NB4 (cell line): ENCODE measurements at regions not wholly inside any gene's neighbourhood (a gene's known extent, or its start where the extent isn't known, plus 50 kb on each side); places are given as distances from the start of the nearest gene placed in this dataset.

Source experiments
- DNase-seq: peaks from one replicate; pipeline ENCODE4 v3.0.0; 2010; ENCODE audit warnings: low read depth
- H3K4me3 ChIP-seq: one replicate; pipeline ENCODE4 v1.5.1; 2011; ENCODE audit warnings: mild to moderate bottlenecking, low read depth, low read length, moderate library complexity
- CTCF ChIP-seq: IDR thresholded peaks from one replicate; pipeline ENCODE4 v1.5.1; 2012; ENCODE audit warnings: low read depth, low read length
- MYC ChIP-seq: IDR thresholded peaks from 2 replicates; pipeline ENCODE4 v1.6.1; 2011; ENCODE audit warnings: low read depth, low read length
- POLR2A ChIP-seq: IDR thresholded peaks from 2 replicates; pipeline ENCODE4 v1.6.1; 2011; ENCODE audit warnings: mild to moderate bottlenecking; ENCODE audit not compliant: insufficient read length; ENCODE audit errors: extremely low read depth
- TF ChIP-seq, protein P1 (sequence below): IDR thresholded peaks from 2 replicates; pipeline ENCODE4 v1.6.1; 2011; ENCODE audit warnings: low read depth, low read length

DNA sequence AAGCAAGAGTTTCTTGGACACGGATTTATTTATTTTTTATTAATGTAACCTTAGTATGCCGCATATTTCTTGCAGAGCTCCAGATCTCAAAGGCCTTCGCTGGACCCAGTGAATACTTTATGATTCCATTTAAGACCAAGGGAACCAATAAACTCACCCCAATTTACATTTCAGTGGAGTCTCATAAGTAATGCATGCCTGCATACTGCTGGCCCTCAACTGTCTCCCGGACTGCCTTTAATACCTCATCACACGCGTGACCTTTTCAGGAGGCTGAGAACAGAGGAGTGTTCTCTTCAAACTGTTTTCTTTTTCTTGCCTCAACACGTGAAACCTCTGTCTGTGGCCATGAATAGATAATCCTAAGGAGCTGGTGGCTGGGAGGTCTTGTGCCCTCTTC is 240.9 kb downstream of the STIM2 start:
- TF ChIP-seq POLR2A = no peak
- no peak for TF ChIP-seq MYC
- no peak for TF ChIP-seq CTCF
- TF ChIP-seq, protein P1, sequence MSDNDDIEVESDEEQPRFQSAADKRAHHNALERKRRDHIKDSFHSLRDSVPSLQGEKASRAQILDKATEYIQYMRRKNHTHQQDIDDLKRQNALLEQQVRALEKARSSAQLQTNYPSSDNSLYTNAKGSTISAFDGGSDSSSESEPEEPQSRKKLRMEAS = no peak
- no peak overlapping the region for H3K4me3 ChIP-seq
- no peak for DNase-seq

DNA sequence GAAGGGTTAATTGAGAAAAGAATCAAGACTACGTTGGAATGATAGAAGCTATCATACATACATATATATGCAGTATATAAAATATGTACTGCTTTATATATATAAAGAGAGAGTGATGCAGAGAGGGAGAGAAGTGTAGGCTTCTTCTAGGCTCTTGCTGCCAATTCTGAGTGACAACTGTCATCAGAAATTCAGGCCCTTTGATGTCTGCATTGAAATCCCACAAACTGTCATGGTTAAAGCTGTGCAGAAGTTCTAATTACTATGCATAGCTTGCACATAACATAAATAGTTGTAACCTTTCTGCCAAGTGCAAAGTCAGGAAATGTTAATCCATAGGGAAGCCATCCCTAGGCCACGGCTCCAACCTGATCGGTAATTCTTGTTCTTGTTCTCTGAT is 251.0 kb downstream of the STIM2 start:
- TF ChIP-seq CTCF = no peak
- TF ChIP-seq, protein P1 = no peak
- TF ChIP-seq POLR2A = no peak
- TF ChIP-seq MYC = no peak
- H3K4me3 ChIP-seq = no peak overlapping the region
- DNase-seq = no peak

DNA sequence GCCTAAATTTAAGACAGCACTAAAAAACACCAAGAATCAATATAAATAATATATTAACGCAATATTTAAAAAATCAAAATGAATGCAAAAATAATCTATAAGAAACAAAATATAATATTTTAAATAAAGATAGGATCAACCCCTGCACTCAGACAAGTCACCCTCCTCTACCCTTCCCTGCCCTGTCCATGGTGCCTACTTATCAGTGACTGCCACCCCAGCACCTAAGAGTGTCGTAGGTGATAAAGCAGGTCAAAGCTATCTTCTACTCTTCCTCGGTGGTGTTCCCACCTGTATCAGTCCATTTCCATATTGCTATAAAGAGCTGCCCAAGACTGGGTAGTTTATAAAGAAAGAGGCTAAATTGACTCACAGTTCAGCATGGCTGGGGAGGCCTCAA is 251.9 kb downstream of the STIM2 start:
- TF ChIP-seq POLR2A (no peak), MYC (no peak), CTCF (no peak)
- TF ChIP-seq, protein P1 = no peak
- no peak overlapping the region for H3K4me3 ChIP-seq
- DNase-seq = no peak

- TF ChIP-seq, protein P1 = no peak
- TF ChIP-seq POLR2A (no peak), CTCF (no peak), MYC (no peak)
- no peak for DNase-seq
- H3K4me3 ChIP-seq = no peak overlapping the region
Measured at GRCh38 chr4:27115221-27115620, 254.6 kb downstream of the STIM2 start.

DNA sequence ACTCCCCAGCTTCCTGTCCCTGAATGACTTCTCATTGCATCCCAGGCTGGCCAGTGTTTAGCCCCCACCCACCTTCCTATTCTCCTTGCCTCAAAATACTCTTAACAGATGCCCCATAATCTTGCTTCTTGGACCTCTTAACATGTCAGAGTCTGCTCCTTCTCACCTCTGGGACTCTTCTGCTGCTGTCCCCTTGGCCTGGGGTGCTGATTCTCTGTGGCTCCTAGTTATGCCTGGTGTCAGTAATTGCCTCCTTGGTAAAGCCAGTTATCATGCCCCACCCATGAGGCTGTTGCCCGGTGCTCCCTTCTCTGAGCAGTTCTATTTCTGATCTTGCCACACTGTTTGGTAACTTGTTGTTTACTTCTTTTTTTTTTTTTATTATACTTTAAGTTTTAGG is 256.8 kb downstream of the STIM2 start:
- TF ChIP-seq POLR2A = no peak
- DNase-seq = no peak
- H3K4me3 ChIP-seq = no peak overlapping the region

GRCh38 chr4:27119239-27119638 is 258.6 kb downstream of the STIM2 start:
- DNase-seq = no peak
- no peak overlapping the region for H3K4me3 ChIP-seq
- TF ChIP-seq, protein P1 = no peak

DNA sequence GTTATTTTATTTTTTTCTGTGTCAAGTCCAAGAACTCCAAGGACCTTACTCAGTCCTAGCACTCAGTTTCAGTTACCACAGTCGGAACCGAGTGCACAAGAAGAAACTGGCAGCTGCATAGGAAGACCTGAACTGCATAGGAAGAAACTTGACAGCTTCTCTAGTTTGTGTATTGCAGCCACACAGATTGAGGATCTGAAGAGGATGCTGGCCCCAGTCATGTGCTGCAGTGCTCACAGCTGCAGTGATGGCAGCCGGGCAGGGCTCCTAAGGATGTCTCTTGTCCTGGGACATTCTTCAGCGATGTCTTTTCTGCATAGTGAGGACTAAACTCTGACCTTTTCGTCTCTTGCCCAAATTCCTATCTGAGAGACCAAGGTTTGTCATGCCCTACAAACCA is 261.2 kb downstream of the STIM2 start:
- no peak for DNase-seq
- TF ChIP-seq CTCF (no peak), MYC (no peak), POLR2A (no peak)
- TF ChIP-seq, protein P1 = no peak
- no peak overlapping the region for H3K4me3 ChIP-seq
